ENCODE measurements at regions not wholly inside any gene's neighbourhood (a gene's known extent, or its start where the extent isn't known, plus 50 kb on each side); places are given as distances from the start of the nearest gene placed in this dataset.

DNA sequence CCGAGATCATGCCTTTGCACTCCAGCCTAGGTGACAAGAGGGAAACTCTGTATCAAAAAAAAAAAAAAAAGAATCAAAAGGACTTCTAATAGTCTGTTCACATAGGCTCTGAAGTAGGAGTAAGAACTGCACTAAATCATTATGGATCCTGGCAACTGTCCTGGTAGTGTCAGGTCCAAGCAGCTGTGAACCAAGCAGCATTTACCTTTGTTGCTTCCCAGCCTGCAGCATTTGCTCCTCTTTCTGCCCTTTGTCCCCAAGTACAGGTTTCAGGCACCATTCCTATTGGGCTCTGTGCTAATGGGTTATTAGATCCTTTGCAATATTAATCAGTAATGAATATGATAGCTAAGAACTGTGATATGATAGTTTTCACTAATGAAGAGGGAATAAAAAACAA, 77.4 kb upstream of the NBEA start:
- Mint-ChIP-seq H3K9me3 (no peaks in the 10 kb centered on the region), H3K4me1 (no peaks in the 10 kb centered on the region), H3K27me3 (no peaks in the 10 kb centered on the region), H3K4me3 (no peak overlapping the region), H3K27ac (no peak overlapping the region)
- DNase-seq = no peak
- no peak for ATAC-seq

DNA sequence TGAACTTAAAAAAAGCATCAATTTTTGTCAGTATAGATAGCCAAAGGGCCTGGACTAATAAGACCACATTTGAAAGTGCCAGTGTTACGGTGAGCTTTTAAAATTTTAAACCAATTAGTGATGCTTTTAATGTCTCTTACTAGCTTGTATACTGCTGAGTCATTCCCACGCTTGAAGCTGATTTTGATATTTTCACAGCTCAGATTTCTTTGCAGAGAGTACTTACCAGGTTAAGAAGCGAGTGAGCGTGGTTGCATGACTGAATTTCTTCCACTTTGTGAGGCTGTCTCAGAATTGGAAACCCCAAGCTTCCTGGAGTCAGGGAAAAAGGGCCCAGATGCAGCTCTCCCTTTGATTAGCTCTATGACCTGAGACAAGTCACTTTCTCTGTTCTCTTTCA, 74.5 kb upstream of the NBEA start:
- Mint-ChIP-seq H3K9me3 (no peaks in the 10 kb centered on the region), H3K27me3 (no peaks in the 10 kb centered on the region), H3K4me1 (no peaks in the 10 kb centered on the region), H3K27ac (no peak overlapping the region), H3K4me3 (no peak overlapping the region)
- DNase-seq (no peak), ATAC-seq (no peak)

DNA sequence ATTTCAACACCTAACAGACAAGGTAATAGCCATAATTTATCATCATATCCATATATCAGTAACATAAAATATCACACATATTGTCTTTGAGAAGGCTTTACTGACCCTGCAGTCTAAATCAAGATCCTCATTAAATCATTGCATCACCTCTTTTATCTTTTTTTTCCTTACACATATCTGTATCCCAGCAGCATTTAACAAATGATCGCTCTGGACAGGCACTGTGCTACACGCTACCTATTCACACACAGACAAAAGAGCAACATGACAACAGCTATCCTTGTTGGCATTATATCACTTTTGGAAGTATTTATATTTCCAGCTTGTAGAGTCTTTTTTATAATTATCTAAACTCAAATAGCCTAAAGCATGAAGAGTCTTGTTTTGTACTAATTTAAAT, 73.3 kb upstream of the NBEA start:
- ATAC-seq (no peak), DNase-seq (no peak)
- no peaks in the 10 kb centered on the region for H3K4me1 Mint-ChIP-seq
- no peaks in the 10 kb centered on the region for H3K27me3 Mint-ChIP-seq
- no peaks in the 10 kb centered on the region for H3K9me3 Mint-ChIP-seq
- no peak overlapping the region for H3K4me3 Mint-ChIP-seq
- H3K27ac Mint-ChIP-seq = peak overlapping the region in 1 of 2 donors; percentile 27

DNA sequence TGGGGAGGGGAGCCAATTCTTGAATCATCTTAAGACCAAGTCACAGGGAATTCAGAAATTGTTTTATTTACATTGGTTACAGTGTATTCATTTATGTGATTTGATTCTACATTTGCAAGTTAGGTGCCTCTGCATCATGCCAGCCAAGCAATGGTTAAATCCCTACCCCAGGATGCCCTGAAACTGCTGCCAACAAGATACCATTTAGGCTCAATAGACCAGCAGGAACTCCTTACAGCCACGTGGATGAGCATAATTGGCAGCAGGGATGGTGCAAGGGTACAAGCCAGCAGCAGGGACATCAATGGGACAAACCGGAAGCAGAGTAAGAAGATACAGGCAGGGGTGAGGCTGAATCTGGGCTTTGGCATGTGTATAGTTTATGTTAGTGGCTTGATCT, 72.4 kb upstream of the NBEA start:
- H3K4me3 Mint-ChIP-seq = no peak overlapping the region
- no peaks in the 10 kb centered on the region for H3K9me3 Mint-ChIP-seq
- DNase-seq (no peak), ATAC-seq (no peak)
- H3K27me3 Mint-ChIP-seq = peaks cover 5% of the 10 kb centered on the region
- no peak overlapping the region for H3K27ac Mint-ChIP-seq
- no peaks in the 10 kb centered on the region for H3K4me1 Mint-ChIP-seq

DNA sequence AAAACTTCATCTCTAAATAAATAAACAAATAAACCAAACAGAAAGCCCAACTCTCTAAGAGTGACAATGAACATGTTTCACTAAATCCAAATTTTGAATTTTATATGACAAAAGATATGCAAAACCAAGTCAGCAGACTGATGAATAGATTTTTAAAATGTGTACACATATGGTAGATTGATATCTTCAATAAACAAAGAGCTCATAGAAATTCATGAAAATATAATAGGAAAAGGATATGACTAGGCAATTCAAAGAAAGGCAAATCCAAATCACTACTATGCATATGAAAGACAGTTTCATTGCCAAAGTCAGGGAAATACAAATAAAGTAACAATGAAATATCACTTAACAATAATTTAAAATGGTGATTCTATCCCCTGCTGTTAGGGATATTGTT, 63.7 kb upstream of the NBEA start:
- Mint-ChIP-seq H3K4me3 (no peak overlapping the region), H3K9me3 (no peaks in the 10 kb centered on the region), H3K27ac (no peak overlapping the region), H3K27me3 (peaks cover 37% of the 10 kb centered on the region), H3K4me1 (no peaks in the 10 kb centered on the region)
- DNase-seq = no peak
- ATAC-seq = no peak

DNA sequence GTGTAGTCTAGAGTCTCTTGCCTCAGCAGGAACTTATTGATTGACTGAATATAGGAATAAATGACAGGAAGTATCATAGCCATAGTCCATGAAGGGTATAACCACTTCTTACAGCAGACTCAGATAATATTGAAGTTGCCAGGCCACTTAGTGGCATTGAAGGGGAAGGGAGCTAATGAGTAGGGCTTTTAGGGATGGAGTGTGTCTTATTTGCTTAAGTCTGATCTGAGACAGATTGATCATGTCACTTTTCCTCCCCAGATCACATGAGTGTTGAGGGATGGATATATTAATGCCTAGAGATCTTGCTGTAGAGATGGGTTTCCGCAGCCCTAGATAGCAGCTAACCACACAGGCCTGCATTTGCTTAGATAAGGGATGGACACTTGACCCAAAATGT, 62.2 kb upstream of the NBEA start:
- Mint-ChIP-seq H3K27me3 (peaks cover 31% of the 10 kb centered on the region), H3K4me1 (no peaks in the 10 kb centered on the region), H3K4me3 (no peak overlapping the region), H3K9me3 (no peaks in the 10 kb centered on the region), H3K27ac (peak overlapping the region in 1 of 2 donors; percentile 50)
- DNase-seq = no peak
- ATAC-seq = no peak

DNA sequence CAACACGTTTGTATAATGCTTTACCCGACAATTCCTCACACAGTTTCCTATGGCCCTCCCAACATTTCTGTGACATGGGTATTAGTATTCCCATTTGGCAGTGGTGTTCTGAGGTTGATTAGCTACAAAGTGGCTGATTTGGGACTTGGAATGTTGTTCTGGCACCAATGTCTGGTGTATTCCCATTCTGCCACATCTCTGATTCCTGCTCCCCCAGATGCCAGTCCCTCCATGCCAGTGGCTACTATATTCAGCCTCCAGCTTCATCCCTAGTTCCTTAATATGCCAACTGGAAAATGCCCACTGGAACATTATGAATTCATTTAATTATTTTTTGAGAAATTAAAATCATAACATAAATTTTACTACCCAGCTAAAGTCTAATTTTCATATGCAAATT, 60.6 kb upstream of the NBEA start:
- DNase-seq (no peak), ATAC-seq (no peak)
- no peak overlapping the region for H3K4me3 Mint-ChIP-seq
- H3K27me3 Mint-ChIP-seq = peaks cover 21% of the 10 kb centered on the region
- no peaks in the 10 kb centered on the region for H3K4me1 Mint-ChIP-seq
- no peak overlapping the region for H3K27ac Mint-ChIP-seq
- H3K9me3 Mint-ChIP-seq = no peaks in the 10 kb centered on the region

DNA sequence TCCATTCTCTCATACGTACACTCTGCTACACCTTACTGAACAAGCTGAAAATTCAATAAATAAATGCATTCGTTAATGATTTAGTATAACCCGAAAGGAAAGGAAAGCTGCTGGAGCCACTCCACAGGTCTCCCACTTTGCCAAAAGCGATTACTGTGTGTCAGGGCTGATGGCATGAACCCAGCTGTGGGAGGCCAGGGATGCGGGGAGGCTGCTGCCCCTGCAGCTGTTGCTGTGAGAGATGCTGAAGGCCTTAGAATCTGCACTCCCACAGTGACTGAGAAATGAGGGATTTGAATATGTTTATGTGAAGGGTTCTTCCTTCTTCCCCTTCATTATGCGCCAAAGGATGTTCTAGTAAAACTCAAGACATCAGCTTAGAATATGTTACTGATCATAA, 58.7 kb upstream of the NBEA start:
- Mint-ChIP-seq H3K27ac (no peak overlapping the region), H3K27me3 (peaks cover 21% of the 10 kb centered on the region), H3K4me1 (no peaks in the 10 kb centered on the region), H3K9me3 (no peaks in the 10 kb centered on the region), H3K4me3 (no peak overlapping the region)
- ATAC-seq (no peak), DNase-seq (no peak)

DNA sequence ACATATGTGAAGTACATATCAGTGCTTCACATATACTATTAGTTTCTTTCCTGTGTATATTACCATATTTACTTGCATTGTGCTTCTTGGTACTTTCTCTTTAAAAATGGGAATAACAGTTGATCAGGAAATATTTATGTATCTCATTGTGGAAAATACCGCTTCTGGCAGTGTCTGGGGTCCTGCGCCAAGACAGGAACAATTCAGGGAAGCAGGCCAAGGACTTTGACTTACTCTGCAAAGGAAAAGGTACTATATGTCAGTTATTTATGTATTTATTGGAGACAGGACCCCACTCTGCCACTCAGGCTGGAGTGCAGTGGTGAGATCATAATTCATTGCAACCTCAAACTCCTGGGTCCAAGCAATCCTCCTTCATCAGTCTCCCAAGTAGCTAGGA, 57.7 kb upstream of the NBEA start:
- H3K27ac Mint-ChIP-seq = no peak overlapping the region
- ATAC-seq = no peak
- H3K4me1 Mint-ChIP-seq = no peaks in the 10 kb centered on the region
- H3K27me3 Mint-ChIP-seq = peaks cover 20% of the 10 kb centered on the region
- H3K9me3 Mint-ChIP-seq = no peaks in the 10 kb centered on the region
- no peak for DNase-seq
- no peak overlapping the region for H3K4me3 Mint-ChIP-seq

DNA sequence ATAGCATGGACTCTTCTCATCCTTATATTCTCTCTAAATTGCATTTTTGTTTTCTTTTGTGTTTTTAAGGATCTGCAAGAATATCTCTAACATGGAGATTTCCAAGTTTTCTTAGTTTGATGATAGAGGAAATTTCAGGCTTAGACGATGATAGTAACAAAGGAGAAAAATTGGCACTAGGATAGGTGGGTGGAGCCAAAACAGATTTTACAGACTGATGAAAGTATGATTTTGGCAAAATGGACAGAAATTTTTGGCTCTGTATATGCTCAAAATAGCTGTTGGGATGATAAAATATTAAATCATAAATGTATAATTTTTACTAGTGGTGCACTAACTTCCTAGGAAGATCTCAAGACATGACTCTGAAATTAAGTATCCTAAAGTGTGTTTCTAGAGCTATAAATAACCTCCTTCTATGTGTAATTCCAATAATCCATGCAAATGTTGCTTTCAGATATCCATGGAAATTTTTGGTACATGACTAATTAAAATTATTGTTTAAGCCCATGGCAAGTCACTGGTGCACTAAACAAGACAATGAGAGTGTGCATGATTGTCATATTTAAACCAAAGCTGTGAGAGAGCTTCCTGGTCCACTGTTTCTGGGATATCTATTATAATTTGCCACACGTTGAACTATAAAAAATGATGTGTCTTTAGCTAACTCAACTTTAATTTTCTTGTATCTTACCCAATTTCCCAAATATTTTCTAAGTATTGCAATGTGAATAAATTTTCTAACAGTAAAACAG, 55.8 kb upstream of the NBEA start:
- DNase-seq (no peak), ATAC-seq (no peak)
- H3K4me3 Mint-ChIP-seq = no peak overlapping the region
- H3K9me3 Mint-ChIP-seq = no peaks in the 10 kb centered on the region
- no peak overlapping the region for H3K27ac Mint-ChIP-seq
- H3K27me3 Mint-ChIP-seq = peaks cover 5% of the 10 kb centered on the region
- no peaks in the 10 kb centered on the region for H3K4me1 Mint-ChIP-seq

DNA sequence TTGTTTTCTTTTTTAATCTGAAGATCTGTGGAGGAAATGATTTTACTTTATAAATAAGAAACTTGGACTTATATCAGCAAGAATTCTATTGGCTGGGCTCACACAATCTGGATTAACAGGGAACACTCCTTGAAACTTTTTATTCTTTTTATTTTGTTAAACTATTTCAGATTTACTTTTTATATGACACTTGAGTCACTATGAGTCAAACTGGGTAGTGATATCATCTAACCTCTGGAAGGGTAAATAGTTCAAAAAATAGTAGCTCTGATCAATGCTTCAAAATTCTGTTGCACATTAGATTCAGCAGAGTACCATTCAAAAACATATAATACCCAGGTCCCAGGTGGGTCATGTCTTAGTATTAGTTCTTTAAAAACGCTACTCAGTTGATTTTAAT, 55.1 kb upstream of the NBEA start:
- ATAC-seq = no peak
- Mint-ChIP-seq H3K27ac (no peak overlapping the region), H3K4me1 (no peaks in the 10 kb centered on the region), H3K9me3 (no peaks in the 10 kb centered on the region), H3K27me3 (peaks cover 5% of the 10 kb centered on the region), H3K4me3 (no peak overlapping the region)
- no peak for DNase-seq

Data from stimulated activated naive CD8-positive, alpha-beta T cell treated with anti-CD3 and anti-CD28 coated beads, Interleukin-15, amount 100 ng/mL, for 72 hours (primary cell).